ENCODE measurements at regions not wholly inside any gene's neighbourhood (a gene's known extent, or its start where the extent isn't known, plus 50 kb on each side); places are given as distances from the start of the nearest gene placed in this dataset.

- no peak for DNase-seq
These were observed 327.1 kb downstream of the STIM2 start for GRCh38 chr4:27187786-27188185.

- no peak for DNase-seq
These were observed 329.0 kb downstream of the STIM2 start for GRCh38 chr4:27189683-27190082.

- no peak for DNase-seq
These were observed 331.0 kb downstream of the STIM2 start for GRCh38 chr4:27191592-27191991.

GRCh38 chr4:27194599-27195176, 334.0 kb downstream of the STIM2 start:
- no peak for DNase-seq

GRCh38 chr4:27198246-27198645, 337.6 kb downstream of the STIM2 start:
- no peak for DNase-seq

GRCh38 chr4:27198971-27199370, 338.3 kb downstream of the STIM2 start:
- no peak for DNase-seq

- DNase-seq, result no peak
These were observed 345.4 kb downstream of the STIM2 start for GRCh38 chr4:27206009-27206408.

- no peak for DNase-seq
These were observed 350.3 kb downstream of the STIM2 start for GRCh38 chr4:27210956-27211355.

- no peak for DNase-seq
These were observed 353.4 kb downstream of the STIM2 start for GRCh38 chr4:27214010-27214409.

- DNase-seq, result no peak
These were observed 354.7 kb downstream of the STIM2 start for GRCh38 chr4:27215220-27215826.

GRCh38 chr4:27217261-27217769, 356.7 kb downstream of the STIM2 start:
- DNase-seq, result no peak

- no peak for DNase-seq
These were observed 357.4 kb downstream of the STIM2 start for GRCh38 chr4:27218013-27218412.

- DNase-seq, result no peak
These were observed 362.7 kb downstream of the STIM2 start for GRCh38 chr4:27223326-27223725.

GRCh38 chr4:27233531-27233930, 372.9 kb downstream of the STIM2 start:
- DNase-seq, result no peak

- DNase-seq, result no peak
These were observed 373.8 kb downstream of the STIM2 start for GRCh38 chr4:27234306-27234899.

- DNase-seq, result no peak
These were observed 379.0 kb downstream of the STIM2 start for GRCh38 chr4:27239641-27240040.

- DNase-seq, result no peak
These were observed 381.6 kb downstream of the STIM2 start for GRCh38 chr4:27242217-27242616.

GRCh38 chr4:27245216-27245615, 384.6 kb downstream of the STIM2 start:
- DNase-seq, result no peak

- no peak for DNase-seq
These were observed 388.2 kb downstream of the STIM2 start for GRCh38 chr4:27248829-27249228.

GRCh38 chr4:27251771-27252170, 391.1 kb downstream of the STIM2 start:
- no peak for DNase-seq

- DNase-seq, result no peak
These were observed 406.8 kb downstream of the STIM2 start for GRCh38 chr4:27267339-27267969.

GRCh38 chr4:27267970-27268355, 407.3 kb downstream of the STIM2 start:
- no peak for DNase-seq

- DNase-seq, result no peak
These were observed 409.8 kb downstream of the STIM2 start for GRCh38 chr4:27270435-27270834.

- DNase-seq, result no peak
These were observed 410.9 kb downstream of the STIM2 start for GRCh38 chr4:27271555-27271954.
